ENCODE measurements at regions not wholly inside any gene's neighbourhood (a gene's known extent, or its start where the extent isn't known, plus 50 kb on each side); places are given as distances from the start of the nearest gene placed in this dataset.
"Not testable (repeated sequence)": the region's sequence is repeated elsewhere in the genome, so short reads cannot be mapped to it uniquely, and the experiment has no call there.

DNA sequence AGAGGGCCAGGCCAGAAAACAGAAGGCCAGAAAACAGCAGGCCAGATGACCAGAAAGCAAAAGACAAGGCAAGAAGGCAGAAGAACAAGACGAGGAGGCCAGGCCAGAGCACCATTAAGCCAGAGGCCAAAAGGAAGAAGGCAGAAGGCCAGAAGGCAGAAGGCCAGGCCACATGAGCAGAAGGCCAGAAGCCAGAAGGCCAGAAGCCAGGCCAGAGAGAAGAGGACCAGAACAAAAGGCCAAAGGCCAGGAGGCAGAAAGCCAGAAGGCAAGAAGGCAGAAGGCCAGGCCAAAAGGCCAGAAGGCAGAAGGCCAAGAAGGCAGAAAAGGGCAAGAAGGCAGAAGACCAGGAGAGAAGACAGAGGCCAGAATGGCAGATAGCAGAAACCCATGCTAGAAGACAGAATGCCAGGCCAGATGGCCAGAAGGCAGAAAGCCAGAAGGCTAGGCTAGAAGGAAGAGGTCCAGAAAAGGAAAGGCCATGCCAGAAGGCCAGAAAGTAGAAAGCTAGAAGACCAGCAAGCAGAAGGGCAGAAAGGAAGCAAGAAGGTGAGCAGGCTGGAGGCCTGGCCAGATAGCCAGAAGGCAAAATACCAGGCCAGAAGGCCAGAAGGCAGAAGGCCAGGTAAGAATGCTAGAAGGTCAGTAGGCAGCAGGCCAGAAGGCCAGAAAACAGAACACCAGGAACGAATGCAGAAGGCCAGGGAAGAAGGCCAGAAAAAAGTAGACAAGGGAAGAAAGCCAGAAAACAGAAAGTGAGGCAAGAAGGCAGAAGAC is 187.6 kb downstream of the TUBA3C start:
- DNase-seq (ENCODE audit: low spot score): no peak

DNA sequence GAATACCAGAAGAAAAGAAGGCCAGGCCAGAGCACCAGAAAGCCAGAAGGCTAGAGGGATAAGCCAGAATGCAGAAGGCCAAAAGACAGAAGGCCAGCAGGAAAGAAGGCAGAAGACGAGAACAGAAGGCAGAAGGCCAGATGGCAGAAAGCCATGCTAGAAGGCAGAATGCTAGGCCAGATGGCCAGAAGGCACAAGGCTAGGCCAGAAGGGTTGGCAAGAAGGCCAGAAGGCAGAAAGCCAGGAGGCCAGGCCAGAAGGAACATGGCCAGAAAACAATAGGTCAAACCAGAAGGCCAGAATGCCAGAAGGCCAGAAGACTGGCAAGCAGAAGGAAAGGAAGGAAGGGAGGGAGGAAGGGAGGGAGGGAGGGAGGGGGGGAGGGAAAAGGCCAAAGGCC is 188.8 kb downstream of the TUBA3C start:
- DNase-seq (ENCODE audit: low spot score): no peak

DNA sequence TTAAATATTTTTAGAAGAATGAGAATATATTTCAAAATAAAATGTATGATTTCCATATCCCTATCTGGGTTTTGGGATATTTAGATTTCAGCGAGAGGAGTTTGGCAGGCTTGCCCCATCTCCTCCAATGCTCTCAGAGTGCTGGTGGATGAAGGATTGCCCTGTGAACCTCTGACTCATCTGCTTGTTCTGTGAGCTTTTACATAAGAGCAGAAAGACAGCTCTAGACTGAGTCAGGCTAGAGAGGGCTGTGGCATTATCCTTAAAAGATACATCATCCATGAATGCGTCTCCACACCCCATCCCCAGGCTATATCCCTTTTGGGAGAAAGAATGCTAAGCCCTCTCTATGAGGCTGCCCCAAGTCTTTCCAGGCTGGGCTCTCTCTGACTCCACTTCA is 190.6 kb downstream of the TUBA3C start:
- no peak for DNase-seq (ENCODE audit: low spot score)

DNA sequence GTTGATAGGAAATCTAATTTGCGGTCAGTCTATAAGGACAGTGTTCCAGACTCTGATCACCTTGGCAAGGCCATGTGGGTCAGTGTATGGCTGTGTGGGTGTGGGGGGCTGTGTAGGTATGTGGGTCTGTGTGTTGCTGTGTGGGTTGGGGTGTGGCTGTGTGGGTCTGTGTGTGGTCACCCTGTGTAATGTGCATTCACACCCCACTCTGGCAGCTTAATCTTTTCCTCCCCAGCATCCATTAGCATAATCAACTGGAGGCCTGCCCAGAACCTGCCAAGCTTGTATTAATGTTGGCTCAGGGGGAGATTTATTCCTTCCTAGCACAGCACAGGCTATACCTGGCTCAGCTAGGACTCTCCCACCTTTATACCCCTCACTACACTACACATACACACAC is 203.2 kb downstream of the TUBA3C start:
- no peak for DNase-seq (ENCODE audit: low spot score)

DNA sequence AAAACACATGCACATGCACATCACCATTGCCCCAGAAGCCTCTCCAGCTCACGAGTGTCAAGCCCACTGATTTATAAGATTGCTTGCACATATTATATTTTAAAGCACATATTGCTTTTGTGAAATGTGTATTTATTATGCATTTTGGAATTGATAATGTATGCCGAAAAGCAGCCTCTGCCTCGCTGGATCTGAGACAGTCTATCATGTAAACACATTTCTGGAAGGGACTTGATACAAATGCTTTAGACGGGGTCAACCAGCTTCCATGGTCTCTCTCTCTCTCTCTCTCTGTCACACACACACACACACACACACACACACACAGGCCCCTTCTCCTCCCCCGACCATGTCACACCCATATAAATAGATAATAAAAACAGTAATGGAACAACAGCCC is 203.8 kb downstream of the TUBA3C start:
- no peak for DNase-seq (ENCODE audit: low spot score)

DNA sequence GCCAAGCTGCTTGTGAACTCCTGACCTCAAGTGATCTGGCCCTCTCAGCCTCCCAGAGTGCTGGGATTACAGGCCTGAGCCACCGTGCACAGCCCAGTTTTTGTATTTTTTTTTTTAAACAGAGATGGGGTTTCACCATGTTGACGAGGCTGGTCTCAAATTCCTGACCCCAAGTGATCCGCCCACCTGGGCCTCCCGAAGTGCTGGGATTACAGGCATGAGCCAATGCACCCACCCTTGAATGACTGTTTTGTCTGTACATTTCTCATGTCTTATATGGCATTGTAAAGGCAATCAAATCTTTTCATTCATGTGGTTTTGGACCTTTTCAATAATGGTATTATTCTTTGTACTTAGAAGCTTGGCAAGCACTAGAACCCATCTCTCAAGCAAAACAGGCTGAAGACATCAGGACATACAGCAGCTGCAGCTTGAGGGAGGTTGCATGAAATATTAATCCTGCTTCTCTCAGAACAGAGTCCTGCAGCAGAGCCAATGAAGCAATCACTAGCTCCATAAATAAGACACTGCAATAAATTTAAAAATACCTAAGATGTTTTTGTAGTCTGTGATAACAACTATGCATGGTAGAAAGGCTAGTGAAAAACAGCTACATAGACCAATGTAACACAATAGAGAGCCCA is 209.9 kb downstream of the TUBA3C start:
- no peak for DNase-seq (ENCODE audit: low spot score)

DNA sequence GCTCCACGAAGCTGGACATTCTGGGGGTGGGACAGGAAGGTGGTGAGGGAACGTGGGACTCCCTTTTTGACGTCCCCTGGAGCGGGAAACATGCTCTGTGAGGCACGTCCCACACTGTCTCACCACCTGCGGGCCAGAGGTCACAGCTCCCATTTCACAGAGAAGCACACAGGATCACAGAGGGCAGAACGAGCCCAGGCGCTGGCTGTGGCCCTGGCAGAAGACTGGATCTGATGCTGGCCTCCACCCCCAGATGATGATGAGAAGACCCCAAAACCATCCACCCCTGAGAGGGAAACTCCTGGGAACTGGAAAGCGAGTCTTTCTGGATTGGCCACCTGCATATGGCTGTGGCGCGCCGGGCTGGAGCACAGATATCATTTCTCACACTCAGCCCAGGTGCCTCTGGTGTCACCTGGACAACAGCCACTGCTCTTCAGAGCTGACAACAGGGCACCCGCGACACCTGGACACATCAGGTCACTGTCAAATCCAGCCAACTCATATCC is 216.2 kb downstream of the TUBA3C start:
- DNase-seq (ENCODE audit: low spot score): no peak

DNA sequence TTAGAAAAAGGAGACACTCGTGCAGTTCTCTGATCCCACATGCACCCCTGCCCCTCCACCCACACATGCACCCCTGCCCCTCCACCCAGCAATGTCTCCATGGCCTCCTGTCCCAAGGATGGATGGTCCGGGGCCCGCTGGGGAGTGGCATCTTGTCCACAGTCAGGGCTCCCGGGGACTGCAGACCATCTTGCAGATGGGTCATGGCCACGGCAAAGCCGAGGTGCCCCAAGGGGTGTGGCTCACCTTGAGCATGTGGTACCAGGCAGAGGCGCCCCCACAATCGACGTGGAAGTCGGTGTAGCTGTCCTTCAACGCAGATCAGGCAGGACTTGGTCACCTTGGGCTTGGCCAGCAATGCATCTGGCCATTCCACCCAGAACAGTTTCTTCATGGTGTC is 216.7 kb downstream of the TUBA3C start:
- no peak for DNase-seq (ENCODE audit: low spot score)

DNA sequence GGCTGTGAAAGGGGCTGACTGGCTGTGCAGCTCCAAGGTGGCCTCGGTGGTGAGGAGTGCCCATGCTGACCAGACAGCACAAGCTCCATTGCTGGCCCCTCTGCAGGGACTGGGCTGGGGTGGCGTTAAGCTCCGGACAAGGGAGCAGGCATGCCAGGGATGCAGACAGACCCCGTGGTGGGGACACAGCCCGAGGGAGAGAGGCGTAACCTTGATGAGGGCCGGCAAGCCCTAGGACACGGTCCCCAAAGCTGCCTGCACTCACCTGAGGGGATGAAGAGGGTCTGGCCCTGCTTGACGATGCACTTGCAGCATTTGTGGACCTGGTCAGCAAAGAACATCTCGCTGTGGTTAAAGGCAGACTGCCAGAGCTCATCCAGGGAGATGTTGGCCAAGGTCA is 217.9 kb downstream of the TUBA3C start:
- DNase-seq (ENCODE audit: low spot score): not testable (repeated sequence)

DNA sequence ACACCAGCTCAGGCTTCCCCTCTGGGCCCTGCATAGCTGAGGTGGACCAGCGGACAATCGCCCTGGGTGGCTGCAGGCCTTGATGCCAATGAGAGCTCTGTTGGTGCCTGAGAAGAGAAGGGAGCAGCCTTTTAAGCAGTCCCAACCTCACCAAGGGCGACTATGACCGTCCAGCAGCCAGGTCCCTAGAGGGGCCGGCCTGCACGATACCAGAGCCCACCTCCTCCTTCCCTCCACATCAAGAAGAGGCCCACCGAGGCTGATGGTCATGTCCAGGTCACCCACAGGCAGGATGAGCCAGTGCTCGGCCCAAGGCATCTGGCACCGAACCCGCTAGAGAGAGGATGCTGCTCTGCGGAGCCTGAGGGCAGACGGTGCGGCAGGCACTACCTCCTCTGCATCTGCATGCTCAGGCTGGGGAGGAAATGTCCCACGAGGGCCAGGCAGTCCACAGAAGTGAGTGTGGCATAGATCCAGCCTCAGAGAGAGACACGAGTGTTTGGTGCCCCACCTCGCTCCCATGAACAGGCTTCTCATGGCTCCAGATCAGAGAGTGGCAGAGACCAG is 219.4 kb downstream of the TUBA3C start:
- DNase-seq (ENCODE audit: low spot score): no peak

DNA sequence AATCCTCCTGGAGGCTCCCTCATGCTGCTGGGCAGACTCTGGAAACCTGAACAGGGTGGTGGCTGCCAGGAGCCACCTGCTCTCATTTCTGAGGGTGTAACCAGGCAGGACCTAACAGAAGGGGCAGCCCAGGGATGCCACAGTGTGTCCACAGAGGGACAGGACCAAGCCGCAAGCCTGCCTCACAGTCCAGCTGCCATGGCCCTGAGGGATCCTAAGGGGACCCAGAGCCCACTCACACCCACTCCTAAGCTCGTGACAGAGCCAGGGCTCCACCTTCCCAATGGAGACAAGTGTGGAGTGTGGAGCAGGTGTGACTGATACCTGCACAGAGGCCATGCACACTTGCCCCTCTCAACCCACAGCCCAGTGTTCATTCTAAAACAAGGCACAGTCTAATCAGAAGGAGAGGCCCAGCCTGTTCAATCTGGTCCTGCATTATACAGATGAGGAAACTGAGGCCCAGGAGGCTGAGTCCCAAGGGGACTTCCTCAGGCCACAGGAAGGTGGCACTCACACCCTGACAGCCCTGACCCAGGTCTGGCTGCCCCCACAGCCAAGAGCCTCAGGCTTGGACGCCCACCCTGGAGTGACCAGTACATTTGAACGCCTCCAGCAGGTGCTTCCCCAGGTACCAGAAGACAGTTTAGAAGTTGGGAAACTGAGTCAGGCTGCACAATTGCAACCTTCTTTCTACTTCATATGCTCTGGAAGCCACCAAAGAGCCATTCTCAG is 220.1 kb downstream of the TUBA3C start:
- no peak for DNase-seq (ENCODE audit: low spot score)

DNA sequence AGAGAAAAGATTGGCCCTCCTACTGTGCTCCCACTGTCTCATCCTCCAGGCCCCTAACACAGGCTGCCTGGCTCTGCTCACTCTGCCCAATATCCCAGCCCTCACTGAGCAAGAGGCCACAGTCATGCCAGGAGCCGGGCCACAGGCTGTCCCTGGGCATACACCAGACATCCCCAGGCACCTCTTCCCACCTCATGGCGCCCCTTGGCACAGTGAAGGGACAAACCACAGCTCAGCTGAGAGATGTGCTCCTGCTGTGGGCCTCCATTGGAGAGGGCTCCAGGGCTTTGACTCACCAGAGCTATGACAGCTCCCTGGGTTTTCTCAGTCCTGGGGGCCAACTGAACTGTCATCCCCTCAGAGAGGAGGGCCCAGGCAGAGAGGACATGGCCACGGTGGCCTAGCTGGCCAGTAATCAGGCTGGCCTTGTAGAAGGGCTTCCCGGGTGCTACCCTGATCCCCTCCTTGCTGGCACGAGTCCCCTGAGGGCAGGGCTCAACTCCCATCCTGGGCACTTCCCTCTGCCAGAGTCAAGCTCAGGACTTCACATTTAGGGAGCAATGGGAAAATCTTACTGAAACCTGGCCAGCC is 220.9 kb downstream of the TUBA3C start:
- DNase-seq (ENCODE audit: low spot score): no peak

DNA sequence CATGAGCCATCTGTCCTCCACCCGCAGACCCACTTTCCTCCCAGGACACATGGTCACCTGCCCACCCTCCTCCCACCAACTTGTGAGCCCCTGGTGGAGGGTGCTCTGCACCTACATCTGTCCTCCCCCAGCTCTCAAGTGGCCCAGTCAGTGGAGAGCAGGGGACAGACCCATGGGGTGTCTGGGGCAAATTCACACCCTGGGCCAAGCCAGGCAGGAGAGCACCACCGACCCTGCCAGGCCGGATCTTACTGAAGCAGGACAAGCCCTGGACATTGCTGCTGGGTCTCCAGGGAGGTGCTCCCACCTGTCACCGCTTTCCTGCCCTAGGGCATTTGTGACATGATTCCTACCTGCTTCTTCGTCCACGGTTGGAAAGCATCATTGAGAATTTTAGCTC is 221.6 kb downstream of the TUBA3C start:
- no peak for DNase-seq (ENCODE audit: low spot score)

DNA sequence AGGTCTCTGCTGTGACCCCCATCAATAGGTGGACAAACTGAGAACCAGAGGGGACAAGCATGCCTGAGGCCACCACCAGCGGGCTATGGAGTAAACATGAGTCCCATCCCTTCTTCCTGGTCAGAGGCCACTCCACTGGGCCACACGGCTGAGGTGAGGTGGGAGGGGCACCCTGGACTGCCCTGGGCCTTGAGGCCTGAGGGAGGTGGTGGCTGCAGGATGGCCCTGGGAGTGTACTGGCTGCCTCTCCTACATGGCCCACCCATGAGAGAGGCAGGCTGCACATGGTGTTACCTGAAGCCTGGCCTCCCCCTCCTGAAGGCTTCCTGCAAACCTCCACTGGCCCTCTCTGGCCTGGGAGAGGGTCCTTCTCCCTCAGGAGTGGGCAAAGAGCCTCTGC is 222.4 kb downstream of the TUBA3C start:
- DNase-seq (ENCODE audit: low spot score): no peak

DNA sequence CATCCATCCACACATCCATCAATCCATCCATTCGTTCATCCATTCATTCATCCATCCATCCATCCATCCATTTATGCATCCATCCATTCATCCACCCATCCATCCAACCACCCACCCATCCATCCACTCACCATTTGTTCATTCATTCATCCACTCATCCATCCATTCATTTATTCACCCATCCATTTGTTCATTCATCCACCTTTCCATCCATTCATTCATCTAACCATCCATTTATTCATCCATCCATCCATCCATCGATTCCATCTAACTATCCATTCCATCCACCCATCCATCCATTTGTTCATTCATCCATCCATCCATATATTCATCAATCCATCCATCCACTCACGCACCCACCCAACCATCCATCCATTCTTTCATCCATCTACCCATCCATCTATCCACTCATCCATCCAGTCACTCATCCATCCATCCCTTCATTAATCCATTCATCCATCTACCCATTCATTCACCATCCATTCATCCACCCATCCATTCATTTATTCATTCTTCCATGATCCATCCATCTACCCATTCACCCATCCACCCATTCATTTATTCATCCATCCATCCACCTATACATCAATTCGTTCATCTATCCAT is 225.0 kb downstream of the TUBA3C start:
- no peak for DNase-seq (ENCODE audit: low spot score)

DNA sequence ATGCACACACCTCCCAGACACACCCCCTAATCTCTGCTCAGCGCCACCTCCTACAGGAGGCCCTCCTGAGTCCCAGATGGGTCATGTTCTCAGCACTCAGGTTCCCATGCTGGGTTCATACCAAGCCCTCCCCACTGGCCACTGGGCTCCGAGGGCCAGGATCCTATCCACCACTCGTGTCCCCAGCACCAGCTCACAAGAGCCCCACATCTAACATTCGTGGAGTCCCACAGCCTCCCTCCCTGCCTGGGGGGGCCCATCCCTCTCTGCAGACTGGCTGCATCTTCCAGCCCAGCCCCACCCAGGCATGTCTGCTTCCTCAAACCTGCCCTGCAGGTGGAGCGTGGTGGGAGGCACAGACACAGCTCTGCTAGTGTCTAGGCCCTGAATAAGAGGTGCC is 227.4 kb downstream of the TUBA3C start:
- no peak for DNase-seq (ENCODE audit: low spot score)

DNA sequence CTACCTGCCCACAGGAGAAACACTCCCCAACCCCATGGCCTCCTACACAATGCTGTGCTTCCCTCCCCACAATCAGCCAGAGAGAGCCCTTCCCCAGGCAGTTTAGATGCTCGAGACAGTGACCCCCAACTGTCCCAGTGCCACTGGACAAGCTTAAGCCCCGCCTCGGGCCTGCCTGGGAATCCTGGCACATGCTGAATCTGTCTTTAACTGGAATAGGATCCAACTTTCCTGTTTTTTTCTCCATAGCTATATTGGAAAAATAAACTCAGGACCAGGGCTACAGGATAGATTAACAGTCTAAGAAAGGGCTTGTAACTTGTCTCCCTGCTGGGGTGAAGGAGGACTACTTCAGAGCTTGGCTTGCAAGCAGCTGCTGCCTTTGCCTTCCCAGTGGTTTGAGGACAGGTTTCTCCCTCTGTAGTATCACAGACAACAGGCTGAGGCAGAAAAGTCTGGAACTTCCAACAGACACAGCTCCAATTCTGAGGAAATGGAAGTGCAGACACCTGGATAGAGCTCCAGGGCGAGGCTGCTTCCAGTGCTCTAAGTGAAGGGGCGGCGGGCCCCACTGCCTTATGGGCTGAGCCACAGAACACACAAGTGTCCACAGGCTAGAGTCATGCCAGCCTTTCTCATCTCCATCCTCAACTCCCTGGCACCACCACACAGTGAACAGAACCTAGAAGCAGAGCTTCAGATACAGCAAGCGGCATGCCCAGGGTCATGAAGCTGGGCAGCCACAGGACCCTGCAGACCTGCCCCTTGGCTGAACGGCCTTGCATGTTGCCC is 228.3 kb downstream of the TUBA3C start:
- no peak for DNase-seq (ENCODE audit: low spot score)

DNA sequence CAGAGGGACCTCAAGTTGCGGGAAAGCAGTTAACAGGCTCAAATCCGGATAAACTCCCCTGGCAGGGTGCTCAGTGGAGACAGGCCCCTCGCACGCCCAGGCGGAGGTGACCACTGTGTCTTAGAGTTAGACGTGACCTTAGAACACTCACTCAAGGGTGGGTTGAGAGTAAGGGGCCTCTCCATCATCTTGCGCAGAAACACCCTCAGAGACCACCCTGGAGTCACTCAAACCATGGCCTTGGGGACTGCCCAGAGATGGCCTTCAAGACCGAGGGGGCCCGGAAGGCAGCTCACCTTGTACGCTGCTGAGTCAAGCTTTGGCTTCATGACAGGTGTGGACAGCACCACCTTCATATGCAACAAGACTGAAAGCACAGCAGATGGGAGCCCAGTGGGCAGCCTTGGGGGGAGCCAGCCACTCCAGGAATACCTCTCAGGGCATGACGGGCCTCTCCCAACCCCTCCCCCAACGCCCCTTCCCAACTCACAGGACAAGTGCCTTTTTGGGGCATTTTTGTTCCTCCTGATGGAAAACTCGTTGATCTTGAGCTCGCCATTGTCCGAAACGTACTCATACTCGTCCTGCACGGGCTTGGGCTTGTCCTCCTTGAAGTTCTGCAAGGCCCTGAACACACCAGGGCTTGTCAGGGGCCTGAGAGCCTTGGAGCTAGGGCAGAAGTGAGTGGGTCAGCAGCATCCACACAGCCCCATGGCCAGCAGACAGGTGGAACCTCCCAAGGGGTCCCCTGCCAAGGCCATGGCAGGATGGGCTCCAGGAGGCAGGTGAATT is 229.2 kb downstream of the TUBA3C start:
- DNase-seq (ENCODE audit: low spot score): no peak

DNA sequence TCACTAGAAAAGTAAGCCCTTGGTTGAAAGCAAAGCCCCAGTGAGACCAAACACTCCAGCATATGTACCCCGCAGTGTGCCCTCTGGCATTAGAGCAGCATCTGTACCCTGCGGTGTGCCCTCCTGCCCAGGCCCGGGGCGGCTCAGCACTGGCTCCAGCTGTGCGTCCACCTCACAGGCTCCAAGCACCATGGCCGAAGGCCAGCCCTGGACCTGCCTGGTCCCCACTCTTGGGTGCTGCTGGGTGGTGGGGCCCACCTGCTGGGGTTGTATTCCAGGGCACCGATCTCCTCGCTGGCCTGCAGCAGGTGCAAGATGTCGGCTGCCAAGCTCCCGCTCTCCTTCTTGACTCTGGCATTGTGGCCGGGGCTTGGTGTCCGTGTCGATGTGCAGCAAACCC is 230.2 kb downstream of the TUBA3C start:
- DNase-seq (ENCODE audit: low spot score): no peak

DNA sequence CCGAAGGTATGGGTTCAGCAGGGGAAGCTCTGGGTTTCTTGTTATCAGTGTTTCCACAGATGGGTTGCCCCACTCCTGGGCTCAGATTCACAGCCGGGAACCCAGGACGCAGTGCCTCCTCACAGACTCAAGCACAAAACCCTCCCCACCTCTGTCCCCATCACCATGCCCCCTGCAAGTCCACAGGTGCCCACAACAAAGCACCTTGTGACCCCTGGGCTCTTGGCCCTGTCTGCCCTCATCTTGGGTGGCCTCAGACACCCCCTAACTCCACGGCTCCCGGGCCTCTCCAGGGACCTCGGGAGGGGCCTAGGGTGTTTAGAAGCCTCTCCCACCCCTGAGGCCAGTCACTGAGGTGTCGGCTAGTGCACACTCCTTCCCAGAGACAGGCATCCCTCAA is 231.7 kb downstream of the TUBA3C start:
- DNase-seq (ENCODE audit: low spot score): no peak

DNA sequence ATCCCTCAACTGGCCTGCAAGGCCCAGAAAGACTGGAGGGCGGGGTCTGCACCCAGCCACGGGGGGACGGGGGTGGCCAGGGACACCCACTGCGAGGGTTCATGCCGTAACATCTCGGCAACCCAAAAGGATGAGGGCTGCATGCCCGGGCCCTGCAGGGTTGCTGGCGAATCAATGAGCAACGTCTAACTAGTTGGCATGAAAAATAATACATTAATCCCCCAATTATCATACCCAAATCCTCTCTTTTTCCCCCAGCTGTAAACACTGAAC is 232.2 kb downstream of the TUBA3C start:
- no peak for DNase-seq (ENCODE audit: low spot score)

Data from COLO829 (cell line).